Activated T-cell treated with anti-CD3 and anti-CD28 coated beads, Interleukin-2, amount 50 U/mL, for 1 hour (primary cell): ENCODE measurements at regions not wholly inside any gene's neighbourhood (a gene's known extent, or its start where the extent isn't known, plus 50 kb on each side); places are given as distances from the start of the nearest gene placed in this dataset.
"Not testable (repeated sequence)": the region's sequence is repeated elsewhere in the genome, so short reads cannot be mapped to it uniquely, and the experiment has no call there.

Experiments used
- DNase-seq: peaks from one replicate; pipeline ENCODE4 v3.0.0-alpha.2; 2020

DNA sequence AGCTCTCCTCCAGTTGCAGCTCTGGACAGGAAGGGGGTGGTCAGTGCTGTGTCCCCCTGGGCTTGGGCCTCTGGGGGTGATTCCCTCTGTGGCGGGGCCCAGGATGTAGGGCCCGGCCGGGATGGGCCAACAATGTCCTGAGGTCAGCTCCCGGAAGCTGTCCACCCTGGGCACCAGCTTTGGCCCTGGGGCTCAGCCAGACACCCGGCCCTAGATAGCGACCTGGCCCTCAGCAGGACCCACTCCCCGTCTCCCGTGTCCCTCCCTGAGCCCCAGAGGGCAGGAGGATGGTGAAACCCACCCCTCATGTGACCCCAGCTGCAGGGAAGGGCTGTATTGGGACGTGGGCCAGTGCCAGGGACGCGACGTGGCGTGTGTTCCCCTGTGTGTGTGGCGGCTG lies 96.8 kb downstream of the TMEM121 start:
- DNase-seq, result not testable (repeated sequence)

DNA sequence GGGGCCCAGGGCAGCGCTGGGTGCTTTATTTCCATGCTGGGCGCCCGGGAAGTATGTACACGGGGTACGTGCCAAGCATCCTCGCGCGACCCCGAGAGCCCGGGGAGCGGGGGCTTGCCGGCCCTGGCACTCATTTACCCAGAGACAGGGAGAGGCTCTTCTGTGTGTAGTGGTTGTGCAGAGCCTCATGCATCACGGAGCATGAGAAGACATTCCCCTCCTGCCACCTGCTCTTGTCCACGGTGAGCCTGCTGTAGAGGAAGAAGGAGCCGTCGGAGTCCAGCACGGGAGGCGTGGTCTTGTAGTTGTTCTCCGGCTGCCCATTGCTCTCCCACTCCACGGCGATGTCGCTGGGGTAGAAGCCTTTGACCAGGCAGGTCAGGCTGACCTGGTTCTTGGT lies 98.0 kb downstream of the TMEM121 start:
- not testable (repeated sequence) for DNase-seq

DNA sequence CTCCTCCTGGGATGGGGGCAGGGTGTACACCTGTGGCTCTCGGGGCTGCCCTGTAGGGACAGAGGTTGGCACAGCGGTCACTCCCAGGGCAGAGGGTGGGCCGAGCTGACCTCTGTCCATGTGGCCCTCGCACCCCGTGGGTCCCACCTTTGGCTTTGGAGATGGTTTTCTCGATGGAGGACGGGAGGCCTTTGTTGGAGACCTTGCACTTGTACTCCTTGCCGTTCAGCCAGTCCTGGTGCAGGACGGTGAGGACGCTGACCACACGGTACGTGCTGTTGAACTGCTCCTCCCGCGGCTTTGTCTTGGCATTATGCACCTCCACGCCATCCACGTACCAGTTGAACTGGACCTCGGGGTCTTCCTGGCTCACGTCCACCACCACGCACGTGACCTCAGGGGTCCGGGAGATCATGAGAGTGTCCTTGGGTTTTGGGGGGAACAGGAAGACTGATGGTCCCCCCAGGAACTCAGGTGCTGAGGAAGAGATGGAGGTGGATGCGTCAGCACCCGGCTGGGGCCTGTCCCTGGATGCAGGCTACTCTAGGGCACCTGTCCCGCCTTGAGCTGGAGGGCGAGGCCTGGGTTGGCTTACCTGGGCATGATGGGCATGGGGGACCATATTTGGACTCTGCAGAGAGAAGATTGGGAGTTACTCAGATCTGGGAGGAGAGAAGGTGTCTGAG lies 98.5 kb downstream of the TMEM121 start:
- DNase-seq, result not testable (repeated sequence)

DNA sequence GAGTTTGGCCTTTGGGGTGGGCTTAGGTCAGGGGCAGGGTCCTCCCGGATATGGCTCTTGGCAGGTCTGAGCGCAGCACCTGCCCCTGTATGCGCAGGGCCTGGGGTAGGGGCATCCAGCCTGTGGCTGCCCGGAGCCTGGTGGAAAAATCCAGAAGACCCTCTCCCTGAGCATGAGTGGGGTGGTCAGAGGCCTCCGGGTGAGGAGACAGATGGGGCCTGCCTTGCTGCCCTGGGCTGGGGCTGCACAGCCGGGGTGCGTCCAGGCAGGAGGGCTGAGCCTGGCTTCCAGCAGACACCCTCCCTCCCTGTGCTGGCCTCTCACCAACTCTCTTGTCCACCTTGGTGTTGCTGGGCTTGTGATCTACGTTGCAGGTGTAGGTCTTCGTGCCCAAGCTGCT lies 99.1 kb downstream of the TMEM121 start:
- DNase-seq, result not testable (repeated sequence)

DNA sequence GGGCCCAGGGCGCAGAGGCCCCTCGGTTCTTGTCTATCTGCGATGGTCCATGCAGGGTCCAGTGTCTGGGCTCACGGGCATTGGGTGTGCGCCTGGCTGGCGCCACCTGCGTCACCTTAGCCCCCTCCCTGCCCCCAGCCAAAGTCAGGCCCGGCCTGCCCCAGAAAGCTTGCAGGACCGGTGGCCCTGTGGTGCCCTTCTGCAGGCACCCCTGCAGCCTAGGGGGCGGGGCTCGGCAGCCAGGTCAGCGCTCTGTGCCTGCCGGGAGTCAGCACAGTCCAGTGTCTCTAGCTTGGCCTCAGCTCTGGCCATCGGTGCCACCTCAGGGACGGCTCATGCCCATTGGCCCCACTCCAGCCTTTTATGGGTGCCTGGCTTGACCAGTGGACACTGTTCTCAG lies 99.7 kb downstream of the TMEM121 start:
- not testable (repeated sequence) for DNase-seq

DNA sequence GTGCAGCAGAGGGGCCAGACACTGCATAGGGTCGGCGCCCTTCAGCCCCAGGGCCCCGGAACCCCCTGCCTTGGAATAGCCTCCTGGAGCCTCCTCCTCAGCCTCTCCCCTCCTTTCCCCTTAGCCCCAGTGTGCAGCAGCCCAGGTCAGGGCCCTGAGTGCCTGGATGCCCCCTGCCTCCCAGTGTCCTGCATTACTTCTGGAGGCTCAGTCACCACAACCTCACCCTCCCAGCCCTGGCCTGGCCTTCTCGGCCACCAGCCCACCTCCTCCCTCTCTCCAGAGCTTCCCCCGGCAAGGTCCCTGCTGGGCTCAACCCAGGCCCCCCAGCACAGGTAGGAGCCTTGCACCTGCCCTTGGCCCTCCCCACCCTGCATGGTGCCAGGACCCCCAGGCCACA lies 100.3 kb downstream of the TMEM121 start:
- DNase-seq, result not testable (repeated sequence)

DNA sequence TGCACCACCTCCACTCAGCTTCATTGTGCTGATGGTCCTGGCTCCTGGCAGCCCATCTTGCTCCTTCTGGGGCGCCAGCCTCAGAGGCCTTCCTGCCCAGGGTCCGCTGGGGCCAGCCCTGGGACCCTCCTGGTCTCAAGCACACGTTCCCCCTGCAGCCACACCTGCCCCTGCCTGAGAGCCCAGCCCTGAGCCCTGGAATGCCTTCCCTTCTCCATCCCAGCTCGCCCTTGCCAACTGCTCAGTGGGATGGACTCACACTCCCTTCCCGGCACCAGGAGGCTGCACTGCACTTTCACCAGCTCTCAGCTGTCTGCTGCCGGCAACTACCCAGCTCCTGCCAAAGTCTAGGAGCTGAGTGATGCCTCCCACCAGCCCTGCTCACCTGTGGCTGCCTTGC lies 100.9 kb downstream of the TMEM121 start:
- DNase-seq, result not testable (repeated sequence)

DNA sequence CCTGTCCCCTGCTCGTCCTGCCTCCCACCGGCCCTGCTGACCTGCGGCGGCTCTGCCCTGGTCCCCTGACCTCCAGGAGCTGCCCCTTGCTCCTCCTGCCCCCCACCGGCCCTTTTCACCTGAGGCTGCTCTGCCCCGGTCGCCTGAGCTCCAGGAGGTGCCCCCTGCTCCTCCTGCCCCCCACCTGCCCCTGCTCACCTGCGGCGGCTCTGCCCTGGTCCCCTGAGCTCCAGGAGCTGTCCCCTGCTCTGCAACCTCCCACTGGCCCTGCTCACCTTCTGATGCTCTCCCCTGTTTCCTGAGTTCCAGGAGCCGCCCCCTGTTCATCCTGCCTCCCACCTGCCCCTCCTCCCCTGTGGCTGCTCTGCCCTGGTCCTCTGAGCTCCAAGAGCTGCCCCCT lies 101.3 kb downstream of the TMEM121 start:
- DNase-seq, result no peak

DNA sequence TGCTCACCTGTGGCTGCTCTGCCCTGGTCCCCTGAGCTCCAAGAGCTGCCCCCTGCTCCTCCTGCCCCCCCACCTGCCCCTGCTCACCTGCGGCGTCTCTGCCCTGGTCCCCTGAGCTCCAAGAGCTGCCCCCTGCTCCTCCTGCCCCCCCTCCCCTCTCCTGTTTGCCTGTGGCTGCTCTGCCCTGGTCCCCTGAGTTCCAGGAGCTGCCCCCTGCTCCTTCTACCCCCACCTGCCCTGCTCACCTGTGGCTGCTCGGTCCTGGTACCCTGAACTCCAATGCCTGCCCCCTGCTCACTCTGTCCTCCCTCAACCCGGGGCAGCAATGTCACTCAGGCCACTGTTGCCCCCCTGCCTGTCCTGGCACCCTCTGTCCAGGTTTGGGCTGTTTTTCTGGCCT lies 101.7 kb downstream of the TMEM121 start:
- not testable (repeated sequence) for DNase-seq

DNA sequence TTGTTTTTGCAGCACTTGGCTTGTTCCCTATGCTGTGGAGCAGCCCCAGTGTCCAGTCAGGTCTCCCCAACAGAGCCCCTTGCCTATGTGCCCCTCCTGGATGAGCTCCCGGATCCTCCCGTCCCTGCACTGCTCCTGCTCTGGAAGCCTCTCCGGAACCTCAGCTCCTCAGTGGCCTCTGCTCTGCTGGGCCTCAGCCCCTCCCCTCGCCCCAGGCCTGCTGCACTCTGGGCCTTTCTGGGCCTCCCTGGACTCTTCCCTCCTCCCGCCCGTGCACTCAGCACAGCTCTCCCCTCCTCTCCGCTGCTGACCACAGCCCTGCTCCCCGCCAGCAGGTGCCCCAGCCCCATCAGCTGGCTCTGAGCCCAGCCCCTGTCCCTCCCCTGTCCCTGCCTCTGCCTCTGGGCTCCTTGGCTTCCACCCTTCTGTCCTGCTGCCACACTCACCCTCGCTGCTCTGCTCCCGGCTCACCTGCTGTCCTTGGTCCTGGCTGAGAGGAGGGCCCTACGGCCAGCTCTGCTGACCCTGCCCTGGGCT lies 102.2 kb downstream of the TMEM121 start:
- not testable (repeated sequence) for DNase-seq

DNA sequence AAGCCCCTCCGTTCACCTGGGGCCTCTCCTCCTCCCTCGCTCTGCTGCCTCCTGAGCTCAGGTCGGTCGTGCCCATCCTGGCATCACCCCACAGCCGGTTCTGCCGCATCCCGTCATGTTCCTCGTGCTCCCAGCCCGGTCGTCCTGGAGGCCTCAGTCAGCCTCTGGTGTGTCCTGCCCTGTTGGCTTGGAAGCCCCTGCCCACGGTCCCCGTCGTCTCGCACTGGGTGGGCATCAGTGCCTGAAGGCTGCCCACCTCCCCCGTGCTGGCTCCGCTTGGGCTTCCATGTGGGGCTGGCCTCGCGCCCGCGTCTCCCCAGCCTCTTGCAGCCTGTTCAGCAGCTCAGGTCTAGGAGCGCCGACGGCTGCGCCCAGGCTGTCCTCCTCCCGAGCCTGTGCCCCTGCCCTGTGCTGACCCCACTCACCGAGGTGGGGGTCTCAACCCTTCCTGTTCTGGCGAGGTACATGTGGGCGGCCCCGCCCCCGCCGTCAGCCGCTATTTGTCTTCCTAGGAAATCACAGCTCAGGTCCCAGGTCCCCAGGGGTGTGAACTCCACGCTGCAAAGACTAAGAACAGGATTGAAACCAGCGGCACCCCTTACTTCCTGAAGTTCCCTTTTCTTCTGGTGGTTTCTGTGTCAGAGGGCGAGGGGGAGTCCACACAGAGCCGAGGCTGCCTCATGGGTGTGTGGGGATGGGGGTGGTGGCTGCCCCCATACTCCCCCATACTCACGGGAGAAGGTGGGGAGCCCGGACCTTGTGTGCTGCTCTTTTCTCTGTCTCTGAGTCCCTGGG lies 102.9 kb downstream of the TMEM121 start:
- not testable (repeated sequence) for DNase-seq

DNA sequence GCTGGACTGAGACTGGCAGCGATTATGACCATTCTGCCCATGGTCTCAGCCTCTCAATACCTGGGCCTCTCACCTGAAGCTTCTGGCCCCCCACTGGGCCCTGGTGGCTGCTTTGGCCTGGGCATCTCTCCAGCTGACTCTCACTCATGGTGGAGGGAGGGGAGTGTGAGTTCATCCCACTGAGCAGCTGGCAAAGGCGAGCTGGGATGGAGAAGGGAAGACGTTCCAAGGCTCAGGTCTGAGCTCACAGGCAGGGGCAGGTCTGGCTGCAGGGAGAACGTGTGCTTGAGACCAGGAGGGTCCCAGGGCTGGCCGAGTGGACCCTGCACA lies 103.5 kb downstream of the TMEM121 start:
- no peak for DNase-seq

DNA sequence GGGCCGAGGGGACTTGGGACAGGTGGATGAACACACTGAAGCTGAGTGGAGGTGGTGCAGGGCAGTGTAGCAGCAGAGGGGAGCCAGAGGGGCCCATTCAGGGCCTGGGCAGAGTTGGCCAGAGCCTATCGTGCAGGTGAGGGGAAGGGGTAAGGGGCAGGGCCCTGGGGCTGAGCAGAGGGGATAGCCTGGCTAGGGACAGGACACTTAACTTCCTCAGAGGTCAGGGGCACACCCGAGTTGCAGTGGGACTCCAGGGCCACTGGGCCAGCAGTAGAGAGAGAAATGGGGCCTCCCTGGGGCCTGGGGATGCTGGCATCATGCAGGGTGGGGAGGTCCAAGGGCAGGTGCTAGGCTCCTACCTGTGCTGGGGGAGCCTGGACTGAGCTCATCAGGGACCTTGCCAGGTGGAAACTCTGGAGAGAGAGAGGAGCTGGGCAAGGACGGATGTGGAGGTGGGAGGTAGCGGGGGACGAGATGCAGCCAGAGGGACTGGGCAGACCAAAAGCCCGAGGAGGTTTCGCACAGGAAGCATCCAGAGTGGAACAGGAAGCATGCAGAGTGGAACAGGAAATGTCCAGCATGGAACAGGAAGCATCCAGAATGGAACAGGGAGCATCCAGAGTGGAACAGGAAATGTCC lies 104.0 kb downstream of the TMEM121 start:
- not testable (repeated sequence) for DNase-seq

DNA sequence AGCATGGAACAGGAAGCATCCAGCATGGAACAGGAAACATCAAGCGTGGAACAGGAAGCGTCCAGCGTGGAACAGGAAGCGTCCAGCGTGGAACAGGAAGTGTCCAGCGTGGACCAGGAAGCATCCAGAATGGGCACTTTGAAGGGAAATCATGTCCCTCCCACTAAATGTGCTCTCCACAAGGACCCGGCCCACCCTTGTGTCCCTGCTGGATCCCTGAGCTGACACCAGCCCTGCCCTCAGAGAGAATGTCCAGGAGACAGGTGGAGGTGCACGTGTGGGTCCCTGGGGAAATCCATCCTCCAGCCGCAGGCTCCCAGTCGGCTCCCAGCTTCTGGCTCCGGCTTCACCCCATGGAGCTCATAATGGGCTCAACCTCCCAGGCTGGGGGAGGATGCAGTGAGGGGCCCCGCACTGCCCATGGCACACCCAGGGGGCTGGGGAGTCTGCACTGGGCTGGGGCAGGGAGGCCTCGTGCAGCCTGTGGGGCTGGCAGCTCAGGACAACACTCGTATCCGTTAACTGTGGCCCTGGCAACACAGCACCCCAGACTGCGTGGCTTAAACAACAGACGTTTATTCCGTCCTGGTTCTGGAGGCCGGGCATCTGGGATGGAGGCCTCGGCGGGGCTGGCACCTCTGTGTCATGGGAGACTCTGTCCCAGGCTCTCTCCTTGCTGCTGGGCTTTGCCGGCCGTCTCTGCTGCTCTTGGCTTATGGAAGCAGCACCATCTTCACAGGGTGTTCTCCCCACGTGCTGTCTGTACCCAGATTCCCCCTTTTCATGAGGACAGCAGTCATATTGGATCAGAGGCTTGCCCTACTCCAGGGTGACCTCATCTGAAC lies 104.8 kb downstream of the TMEM121 start:
- DNase-seq, result not testable (repeated sequence)

DNA sequence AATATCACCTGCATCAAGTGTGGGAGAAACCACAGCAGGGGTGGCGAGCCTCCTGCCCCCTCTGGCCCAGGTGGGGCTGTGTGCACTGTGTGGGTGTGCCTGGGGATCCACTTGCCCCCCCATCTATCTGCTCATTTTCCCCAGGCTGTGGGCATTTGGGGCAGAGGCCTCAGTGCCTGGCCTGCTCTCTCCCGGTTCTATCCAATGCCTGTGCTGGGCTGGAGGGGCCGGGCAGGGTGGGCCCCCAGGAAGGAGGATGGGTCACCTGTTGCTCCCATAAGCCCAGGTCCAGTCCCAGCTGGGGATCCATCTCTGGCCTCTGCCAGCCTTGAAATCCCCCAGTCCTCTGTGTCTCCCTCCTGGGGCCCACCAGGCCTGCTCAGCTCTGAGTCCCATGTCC lies 105.6 kb downstream of the TMEM121 start:
- no peak for DNase-seq

DNA sequence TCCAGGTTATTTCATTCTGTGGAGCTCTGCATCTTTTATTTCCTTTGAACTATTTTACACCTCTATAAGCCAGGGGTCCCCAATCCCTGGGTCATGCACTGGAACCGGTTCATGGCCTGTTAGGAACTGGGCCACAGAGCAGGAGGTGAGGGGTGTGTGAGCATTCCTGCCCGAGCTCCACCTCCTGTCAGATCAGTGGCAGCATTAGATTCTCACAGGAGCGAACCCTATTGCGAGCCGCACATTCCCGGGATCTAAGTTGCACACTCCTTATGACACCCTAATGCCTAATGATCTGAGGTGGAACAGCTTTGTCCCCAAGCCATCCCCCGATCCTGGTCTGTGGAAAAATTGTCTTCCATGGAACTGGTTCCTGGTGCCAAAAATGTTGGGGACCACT lies 107.2 kb downstream of the TMEM121 start:
- not testable (repeated sequence) for DNase-seq

DNA sequence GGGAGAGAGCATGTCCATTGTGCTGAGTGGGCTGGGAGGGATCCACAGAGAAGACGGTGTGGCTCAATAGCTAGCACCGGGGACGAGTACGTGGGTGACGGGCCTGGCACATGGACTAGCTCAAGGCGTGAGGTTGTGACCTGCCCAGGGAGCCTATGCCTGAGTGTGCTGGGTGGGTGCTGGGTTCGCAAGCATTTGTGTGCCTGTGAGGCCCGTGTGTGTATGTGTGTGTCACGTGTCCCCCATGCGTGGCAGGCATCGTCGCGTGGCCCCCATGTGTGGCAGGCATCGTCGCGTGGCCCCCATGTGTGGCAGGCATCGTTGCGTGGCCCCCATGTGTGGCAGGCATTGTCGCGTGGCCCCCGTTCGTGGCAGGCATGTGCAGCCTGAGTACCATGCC lies 109.2 kb downstream of the TMEM121 start:
- no peak for DNase-seq

DNA sequence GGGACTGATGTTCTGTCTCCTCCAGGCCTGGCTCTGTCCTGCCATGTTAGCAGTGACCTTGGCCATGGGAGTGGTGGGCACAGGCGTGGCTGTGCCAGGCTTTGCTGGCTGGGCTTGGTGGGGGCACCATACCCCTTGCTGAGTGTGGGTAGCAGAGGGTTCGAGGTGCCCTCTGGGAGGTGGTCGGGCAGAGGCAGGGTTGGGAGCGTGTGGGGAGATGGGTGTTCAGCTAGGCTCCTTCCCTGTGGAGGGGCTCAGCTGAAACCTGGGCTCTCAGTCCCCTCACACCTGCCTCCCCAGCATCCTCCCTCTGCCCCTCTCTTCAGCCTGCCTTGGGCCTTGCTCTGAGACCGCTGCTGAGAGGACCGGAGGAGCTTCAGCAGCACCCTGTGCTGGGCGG lies 109.6 kb downstream of the TMEM121 start:
- DNase-seq, result not testable (repeated sequence)

DNA sequence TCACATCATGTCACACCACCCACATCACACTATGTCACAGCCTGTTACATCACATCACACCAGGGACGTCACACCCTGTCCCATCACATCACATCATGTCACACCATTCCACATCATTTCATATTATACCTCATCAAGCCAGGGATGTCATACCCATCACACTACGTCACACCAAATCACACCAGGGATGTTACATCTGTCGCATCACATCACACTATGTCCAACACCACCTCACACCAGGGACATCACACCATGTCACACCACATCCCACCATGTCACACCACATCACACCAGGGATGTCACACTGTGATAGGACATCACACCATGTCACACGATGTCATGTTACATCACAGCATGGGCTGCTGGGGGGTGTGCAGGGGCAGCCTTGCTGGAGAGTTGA lies 110.6 kb downstream of the TMEM121 start:
- no peak for DNase-seq

DNA sequence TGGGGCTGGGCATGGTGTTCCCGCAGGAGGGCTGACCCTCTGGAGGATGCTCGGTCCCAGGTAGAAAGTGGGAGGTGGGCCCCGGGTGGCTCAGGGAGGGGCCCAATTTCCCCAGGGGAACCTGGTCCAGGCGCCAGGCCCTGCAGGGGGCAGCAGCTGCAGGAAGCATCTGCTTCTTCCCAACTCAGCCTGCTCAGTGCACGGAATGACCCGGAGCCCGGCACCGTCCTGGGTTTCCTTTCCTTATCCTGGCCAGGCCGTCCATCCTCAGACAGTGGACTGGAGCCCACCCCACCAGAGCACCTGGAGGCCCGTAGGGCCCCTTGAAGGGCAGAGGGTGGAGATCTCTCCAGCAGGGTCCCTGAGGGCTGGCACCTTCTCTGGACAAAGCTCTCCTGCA lies 111.0 kb downstream of the TMEM121 start:
- not testable (repeated sequence) for DNase-seq

DNA sequence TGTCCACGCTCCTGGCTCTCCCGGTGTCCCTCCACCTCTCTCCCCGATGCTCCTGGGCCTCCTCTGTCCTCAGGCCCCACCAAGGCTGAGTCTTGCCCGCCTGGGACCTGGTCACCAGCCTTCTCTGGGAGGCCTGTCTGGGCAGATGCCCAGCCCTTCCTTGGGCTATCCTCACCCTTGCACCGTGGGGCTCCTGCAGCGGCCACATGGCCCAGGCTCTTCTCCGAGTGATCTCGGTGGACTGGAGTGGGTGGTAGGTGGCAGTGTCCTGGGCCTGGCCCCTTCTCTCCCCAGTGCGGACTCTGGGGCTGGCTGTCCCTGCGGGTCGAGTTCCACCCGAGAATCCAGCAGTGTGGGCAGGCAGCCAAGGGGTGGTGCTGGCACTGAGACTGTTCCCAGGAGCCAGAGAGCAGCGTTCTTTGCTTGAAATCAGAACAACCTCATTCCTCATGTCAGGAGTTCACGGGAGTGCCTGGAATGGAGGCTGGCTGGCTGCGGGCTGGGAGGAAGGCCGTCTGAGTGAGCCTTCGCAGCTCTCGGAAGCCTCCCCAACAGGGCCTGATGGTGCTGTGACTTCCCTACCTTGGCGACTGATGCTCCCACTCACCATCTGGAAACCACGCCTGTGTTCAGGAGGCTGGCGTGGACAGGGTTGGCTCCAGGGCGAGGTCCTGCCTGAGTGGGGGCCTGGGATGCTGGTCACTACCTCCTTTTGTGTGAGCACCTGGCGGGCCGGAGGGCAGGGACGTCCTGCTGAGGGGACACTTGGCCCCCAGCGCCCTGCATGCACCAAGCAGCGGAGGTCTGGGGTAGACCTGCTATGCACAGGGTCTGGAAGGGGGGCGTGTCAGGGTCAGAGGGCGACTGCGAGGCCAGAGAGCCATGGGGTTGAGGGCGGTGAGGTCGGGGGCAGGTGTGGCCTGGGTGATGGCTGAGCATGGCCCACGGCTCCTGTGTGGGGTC lies 113.9 kb downstream of the TMEM121 start:
- DNase-seq, result not testable (repeated sequence)
